Activated naive CD8-positive, alpha-beta T cell (primary cell): ENCODE measurements at regions not wholly inside any gene's neighbourhood (a gene's known extent, or its start where the extent isn't known, plus 50 kb on each side); places are given as distances from the start of the nearest gene placed in this dataset.
"Not testable (repeated sequence)": the region's sequence is repeated elsewhere in the genome, so short reads cannot be mapped to it uniquely, and the experiment has no call there.

ENCODE experiments used
- H3K27ac Mint-ChIP-seq: one replicate; pipeline ENCODE4 v1.8.0; 2021; ENCODE audit warnings: mixed read lengths
- H3K27me3 Mint-ChIP-seq: one replicate; pipeline ENCODE4 v1.8.0; 2021; ENCODE audit warnings: mixed read lengths
- H3K36me3 Mint-ChIP-seq: one replicate; pipeline ENCODE4 v1.8.0; 2021; ENCODE audit warnings: mixed read lengths
- H3K4me1 Mint-ChIP-seq: one replicate; pipeline ENCODE4 v1.8.0; 2021; ENCODE audit warnings: low read depth, mixed read lengths
- H3K4me3 Mint-ChIP-seq: one replicate; pipeline ENCODE4 v1.8.0; 2021; ENCODE audit warnings: mild to moderate bottlenecking, mixed read lengths
- H3K9me3 Mint-ChIP-seq: one replicate; pipeline ENCODE4 v1.8.0; 2021; ENCODE audit warnings: low read depth, mixed read lengths

DNA sequence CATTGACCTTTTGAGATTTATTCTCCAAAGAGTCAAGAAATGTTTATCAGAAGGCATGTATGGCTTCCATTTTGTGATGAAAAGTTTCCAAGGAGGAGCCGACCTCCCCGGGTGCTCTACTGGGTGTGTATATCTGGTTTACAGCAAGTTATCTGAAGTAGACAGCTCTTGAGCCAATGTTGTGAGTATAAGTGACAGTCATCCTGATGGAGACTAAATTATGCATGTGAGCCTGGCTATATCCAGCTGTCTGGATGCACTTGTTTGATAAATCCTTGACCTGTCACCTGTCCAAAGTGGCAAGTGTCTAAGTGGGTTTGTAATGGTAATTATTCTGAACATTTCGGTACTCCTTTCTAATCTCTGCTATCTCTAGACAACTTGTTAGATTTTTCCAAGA, 142.2 kb downstream of the NR2F2 start:
- H3K27me3 Mint-ChIP-seq: peaks cover 10% of the 10 kb centered on the region
- H3K9me3 Mint-ChIP-seq: no peaks in the 10 kb centered on the region
- H3K4me3 Mint-ChIP-seq: no peak overlapping the region
- no peaks in the 10 kb centered on the region for H3K4me1 Mint-ChIP-seq
- no peaks in the 10 kb centered on the region for H3K36me3 Mint-ChIP-seq
- H3K27ac Mint-ChIP-seq: no peak overlapping the region

DNA sequence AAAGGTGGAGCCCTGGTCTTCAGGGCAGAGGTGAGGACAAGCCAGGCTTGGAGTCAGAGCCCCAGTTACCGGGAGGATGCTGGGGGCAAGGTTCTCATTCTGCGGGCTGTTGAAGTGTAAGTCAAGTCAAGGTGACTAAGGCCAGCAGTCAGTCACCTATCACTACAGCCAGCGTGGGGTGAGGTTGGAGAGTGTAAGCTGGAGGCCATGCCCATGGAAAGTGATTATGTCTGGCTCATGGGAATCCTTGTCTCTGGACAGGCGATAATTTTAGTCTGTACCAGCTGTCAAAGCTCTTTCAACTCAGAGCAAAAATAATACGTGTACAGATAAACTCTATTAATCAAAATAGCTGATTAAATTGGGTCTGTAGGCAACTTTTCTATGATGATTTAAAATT, 143.1 kb downstream of the NR2F2 start:
- Mint-ChIP-seq H3K4me1 (no peaks in the 10 kb centered on the region), H3K36me3 (no peaks in the 10 kb centered on the region), H3K27ac (no peak overlapping the region), H3K9me3 (no peaks in the 10 kb centered on the region), H3K27me3 (peaks cover 10% of the 10 kb centered on the region), H3K4me3 (no peak overlapping the region)

DNA sequence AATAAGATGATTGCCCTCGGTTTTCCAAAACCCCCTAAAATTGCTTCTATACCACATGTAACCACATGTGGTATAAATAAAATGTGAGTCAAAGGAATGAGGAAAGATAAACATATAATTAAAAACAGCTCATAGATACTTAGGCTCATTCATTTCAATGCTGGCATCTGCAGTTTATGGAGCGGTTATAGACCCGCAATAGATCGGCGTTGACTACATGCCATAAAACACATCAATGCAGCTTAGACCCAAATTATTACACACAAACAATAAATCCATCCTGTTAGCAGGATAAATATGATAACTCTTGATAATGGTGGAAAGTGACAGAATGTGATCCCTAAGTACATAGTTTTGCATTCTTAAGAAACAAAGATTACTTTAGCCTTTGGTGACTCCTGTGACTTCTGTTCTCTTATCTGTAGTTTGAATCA, 143.7 kb downstream of the NR2F2 start:
- Mint-ChIP-seq H3K4me3 (no peak overlapping the region), H3K27me3 (peaks cover 8% of the 10 kb centered on the region), H3K36me3 (no peaks in the 10 kb centered on the region), H3K4me1 (no peaks in the 10 kb centered on the region), H3K9me3 (no peaks in the 10 kb centered on the region), H3K27ac (no peak overlapping the region)

DNA sequence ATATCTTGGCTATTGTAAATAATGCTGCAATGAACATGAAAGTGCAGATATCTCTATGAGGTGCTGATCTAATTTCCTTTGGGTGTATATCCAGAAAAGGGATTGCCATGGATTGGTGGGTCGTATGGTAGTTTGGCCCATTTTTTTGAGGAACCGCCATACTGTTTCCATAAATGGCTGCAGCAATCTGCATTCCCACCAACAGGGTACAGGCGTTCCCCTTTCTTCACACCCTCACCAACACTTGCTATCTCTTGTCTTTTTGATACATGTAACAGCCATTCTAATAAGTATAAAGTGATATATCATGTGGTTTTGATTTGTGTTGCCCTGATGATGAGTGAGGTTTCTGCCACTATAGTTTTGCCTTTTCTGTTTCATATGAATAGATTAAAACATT, 146.7 kb downstream of the NR2F2 start:
- no peaks in the 10 kb centered on the region for H3K9me3 Mint-ChIP-seq
- H3K4me3 Mint-ChIP-seq: no peak overlapping the region
- no peaks in the 10 kb centered on the region for H3K36me3 Mint-ChIP-seq
- H3K4me1 Mint-ChIP-seq: no peaks in the 10 kb centered on the region
- H3K27ac Mint-ChIP-seq: no peak overlapping the region
- peaks cover 2% of the 10 kb centered on the region for H3K27me3 Mint-ChIP-seq

DNA sequence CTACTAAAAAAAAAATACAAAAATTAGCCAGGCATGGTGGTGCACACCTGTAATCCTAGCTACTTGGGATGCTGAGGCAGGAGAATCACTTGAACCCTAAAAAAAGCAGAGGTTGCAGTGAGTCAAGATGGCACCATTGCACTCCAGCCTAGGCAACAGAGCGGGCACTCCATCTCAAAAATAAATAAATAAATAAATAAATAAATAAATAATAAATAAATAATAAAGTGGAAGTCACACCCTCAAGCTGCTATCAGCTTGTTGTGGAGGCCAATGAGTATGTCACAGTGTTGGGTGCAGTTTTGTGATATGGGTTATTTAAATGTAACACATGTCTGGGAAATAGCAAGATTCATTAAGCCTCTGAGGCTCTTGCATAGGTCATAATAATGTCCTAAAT, 153.9 kb downstream of the NR2F2 start:
- H3K27ac Mint-ChIP-seq, H3K9me3 Mint-ChIP-seq, H3K27me3 Mint-ChIP-seq, H3K36me3 Mint-ChIP-seq, H3K4me3 Mint-ChIP-seq, H3K4me1 Mint-ChIP-seq: not testable (repeated sequence)

DNA sequence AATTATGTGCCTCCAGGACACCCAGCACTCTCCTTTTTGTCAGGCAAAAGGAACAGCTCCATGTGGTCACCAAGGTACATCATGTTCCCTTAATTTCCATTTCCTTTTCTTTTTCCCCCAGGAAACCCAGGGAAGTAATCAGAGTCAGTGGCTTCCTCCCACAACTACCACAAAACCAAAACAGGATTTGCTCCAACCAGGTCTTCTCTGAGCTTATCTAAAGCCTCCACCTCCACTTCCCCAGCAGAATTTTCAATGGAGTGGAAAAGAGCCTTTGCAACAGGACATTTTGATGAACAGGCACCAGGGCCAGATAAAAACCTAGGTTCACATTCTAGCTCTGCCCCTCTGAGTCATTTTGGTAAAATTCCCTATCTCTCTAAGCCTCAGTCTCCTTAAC, 154.3 kb downstream of the NR2F2 start:
- Mint-ChIP-seq H3K36me3 (no peaks in the 10 kb centered on the region), H3K9me3 (peaks cover 4% of the 10 kb centered on the region), H3K27ac (no peak overlapping the region), H3K27me3 (peaks cover 2% of the 10 kb centered on the region), H3K4me1 (no peaks in the 10 kb centered on the region), H3K4me3 (no peak overlapping the region)

DNA sequence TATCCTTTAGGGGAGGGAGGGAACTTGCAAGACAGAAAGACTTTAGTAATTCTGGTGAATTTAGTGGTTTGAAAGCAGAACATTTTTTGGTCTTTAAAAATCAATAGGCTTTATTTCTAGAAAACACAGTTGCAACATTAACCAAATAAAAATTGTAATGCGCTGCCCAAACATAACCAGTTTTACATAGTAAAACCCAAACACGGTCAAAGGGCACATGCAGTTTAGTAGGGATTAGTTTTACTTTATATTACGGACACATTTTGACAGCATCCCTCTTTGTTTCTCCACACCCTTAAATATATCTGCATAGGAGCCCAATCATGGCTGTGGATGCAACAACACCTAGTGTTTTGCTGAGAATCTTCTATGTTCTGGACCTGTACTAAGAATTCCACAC, 156.7 kb downstream of the NR2F2 start:
- Mint-ChIP-seq H3K9me3 (peaks cover 4% of the 10 kb centered on the region), H3K36me3 (no peaks in the 10 kb centered on the region), H3K4me1 (no peaks in the 10 kb centered on the region), H3K27ac (no peak overlapping the region), H3K4me3 (no peak overlapping the region), H3K27me3 (peaks cover 2% of the 10 kb centered on the region)

DNA sequence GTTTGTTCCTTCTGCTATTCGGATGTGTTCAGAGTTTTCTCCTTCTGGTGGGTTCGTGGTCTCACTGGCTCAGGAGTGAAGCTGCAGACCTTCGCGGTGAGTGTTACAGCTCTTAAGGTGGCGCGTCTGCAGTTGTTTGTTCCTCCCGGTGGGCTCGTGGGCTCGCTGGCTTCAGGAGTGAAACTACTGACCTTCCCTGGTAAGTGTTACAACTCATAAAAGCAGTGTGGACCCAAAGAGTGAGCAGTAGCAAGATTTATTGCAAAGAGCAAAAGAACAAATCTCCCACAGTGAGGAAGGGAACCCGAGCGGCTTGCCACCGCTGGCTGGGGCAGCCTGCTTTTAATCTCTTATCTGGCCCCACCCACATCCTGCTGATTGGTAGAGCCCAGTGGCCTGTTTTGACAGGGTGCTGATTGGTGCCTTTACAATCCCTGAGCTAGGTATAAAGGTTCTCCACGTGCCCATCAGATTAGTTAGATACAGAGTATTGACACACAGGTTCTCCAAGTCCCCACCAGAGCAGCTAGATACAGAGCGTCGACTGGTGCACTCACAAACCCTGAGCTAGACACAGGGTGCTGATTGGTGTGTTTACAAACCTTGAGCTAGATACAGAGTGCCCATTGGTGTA, 160.7 kb downstream of the NR2F2 start:
- not testable (repeated sequence) for H3K4me1 Mint-ChIP-seq, H3K36me3 Mint-ChIP-seq, H3K27me3 Mint-ChIP-seq, H3K27ac Mint-ChIP-seq, H3K4me3 Mint-ChIP-seq, H3K9me3 Mint-ChIP-seq

DNA sequence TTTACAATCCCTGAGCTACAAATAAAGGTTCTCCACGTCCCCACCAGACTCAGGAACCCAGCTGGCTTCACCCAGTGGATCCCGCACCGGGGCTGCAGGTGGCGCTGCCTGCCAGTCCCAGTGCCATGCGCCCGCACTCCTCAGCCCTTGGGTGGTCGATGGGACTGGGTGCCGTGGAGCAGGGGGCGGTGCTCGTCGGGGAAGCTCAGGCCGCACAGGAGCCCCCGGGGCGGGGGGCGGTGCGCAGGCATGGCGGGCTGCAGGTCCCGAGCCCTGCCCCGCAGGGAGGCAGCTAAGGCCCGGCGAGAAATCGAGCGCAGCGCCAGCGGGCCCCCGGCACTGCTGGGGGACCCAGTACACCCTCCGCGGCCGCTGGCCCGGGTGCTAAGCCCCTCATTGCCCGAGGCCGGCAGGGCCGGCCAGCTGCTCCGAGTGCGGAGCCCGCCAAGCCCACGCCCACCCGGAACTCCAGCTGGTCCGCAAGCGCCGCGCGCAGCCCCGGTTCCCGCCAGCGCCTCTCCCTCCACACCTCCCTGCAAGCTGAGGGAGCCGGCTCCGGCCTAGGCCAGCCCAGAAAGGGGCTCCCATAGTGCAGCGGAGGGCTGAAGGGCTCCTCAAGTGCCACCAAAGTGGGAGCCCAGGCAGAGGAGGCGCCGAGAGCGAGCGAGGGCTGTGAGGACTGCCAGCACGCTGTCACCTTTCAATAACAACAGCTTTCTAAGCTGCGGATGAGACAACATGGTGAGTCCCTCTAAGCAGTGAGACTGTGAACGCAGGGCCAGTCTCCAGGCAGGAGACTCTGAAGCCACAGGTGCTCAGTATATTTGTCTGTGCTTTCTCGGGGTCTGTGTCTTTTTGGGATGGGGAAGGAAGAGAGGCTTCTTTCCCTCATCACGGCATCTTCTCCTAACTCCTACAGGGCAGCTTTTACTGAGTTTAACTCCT, 161.5 kb downstream of the NR2F2 start:
- not testable (repeated sequence) for H3K27ac Mint-ChIP-seq, H3K36me3 Mint-ChIP-seq, H3K4me3 Mint-ChIP-seq, H3K9me3 Mint-ChIP-seq, H3K4me1 Mint-ChIP-seq
- peaks cover 10% of the 10 kb centered on the region for H3K27me3 Mint-ChIP-seq

DNA sequence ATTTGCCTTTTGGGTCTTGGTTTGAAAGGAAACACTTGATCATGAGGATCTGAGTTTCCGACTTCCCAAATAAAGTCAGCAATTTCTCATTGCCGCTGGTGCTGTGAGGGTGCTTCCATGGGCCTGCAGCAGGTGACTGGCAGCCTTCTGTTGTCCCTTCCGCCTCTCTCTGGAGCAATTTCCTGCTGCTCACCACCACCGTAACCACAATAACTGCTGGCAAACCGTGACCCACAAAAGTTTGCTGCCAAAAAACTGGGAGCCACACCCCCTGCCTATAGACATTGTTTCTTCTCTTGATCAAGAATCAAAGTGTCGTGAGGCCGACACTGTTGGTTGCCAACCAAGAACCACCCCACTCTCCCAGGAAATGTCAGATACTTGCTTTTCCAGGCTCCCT, 164.0 kb downstream of the NR2F2 start:
- no peak overlapping the region for H3K4me3 Mint-ChIP-seq
- H3K27me3 Mint-ChIP-seq: peaks cover 13% of the 10 kb centered on the region

DNA sequence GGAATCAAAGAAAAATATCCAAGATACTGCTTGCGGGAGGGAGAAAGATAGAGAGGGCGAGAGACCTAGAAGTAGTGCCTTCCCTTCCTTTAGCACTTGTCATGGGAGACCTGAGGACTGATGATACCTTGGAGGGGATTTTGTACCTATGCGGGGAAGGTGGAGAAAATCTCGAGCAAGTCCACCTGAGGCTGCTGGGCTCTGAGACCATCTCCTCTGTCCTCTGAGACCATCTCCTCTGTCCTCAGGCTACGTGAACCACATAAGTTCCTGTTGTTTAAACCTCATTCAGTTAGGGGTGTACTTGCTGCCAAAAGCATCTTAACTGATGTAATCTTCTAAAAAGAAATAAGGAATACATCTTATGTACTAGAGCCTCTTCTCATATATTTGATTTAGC, 164.9 kb downstream of the NR2F2 start:
- H3K4me3 Mint-ChIP-seq: no peak overlapping the region
- H3K36me3 Mint-ChIP-seq: no peaks in the 10 kb centered on the region
- no peaks in the 10 kb centered on the region for H3K9me3 Mint-ChIP-seq
- H3K27me3 Mint-ChIP-seq: peaks cover 14% of the 10 kb centered on the region
- no peaks in the 10 kb centered on the region for H3K4me1 Mint-ChIP-seq
- H3K27ac Mint-ChIP-seq: no peak overlapping the region

More for the DNA sequence above, 164.0 kb downstream of the NR2F2 start:
- Mint-ChIP-seq H3K4me1 (no peaks in the 10 kb centered on the region), H3K36me3 (no peaks in the 10 kb centered on the region), H3K9me3 (no peaks in the 10 kb centered on the region), H3K27ac (no peak overlapping the region)

DNA sequence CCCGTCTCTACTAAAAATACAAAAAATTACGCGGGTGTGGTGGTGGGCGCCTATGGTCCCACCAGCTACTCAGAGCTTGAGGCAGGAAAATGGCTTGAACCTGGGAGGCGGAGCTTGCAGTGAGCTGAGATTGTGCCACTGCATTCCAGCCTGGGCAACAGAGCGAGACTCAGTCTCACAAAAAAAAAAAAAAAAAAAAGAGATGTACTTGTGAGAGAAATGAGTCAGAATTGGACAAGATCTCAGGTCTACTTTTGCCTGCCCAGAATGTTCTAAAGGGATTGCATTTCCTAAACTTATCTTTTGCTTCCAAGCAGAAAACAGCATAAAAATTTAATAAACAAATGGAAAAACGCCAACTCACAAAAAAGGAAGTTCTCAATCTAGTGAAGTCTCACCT, 167.5 kb downstream of the NR2F2 start:
- Mint-ChIP-seq H3K4me1 (no peaks in the 10 kb centered on the region), H3K9me3 (no peaks in the 10 kb centered on the region), H3K27ac (no peak overlapping the region), H3K27me3 (peaks cover 14% of the 10 kb centered on the region), H3K4me3 (no peak overlapping the region), H3K36me3 (no peaks in the 10 kb centered on the region)

DNA sequence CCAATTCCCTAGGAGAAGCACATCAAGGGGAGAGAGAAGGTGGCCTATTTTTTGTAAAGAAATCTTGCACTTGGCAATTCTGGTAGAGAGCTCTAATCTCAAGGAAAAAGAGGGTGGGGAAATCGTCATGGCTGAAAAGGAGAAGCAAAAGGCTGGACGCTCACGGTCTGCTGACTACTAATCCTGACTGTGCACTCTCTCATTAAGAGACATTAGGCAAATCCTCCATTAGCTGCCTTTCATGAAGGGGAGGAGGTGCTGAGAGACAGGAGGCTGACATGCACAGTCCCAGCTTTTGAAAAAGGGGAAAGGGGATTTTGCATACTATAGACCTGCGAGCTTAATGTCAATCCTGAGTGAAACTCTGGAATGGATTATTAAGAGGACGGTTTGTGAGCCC, 170.0 kb downstream of the NR2F2 start:
- H3K27me3 Mint-ChIP-seq: peaks cover 8% of the 10 kb centered on the region
- no peaks in the 10 kb centered on the region for H3K4me1 Mint-ChIP-seq
- no peaks in the 10 kb centered on the region for H3K9me3 Mint-ChIP-seq
- no peaks in the 10 kb centered on the region for H3K36me3 Mint-ChIP-seq
- no peak overlapping the region for H3K4me3 Mint-ChIP-seq
- H3K27ac Mint-ChIP-seq: no peak overlapping the region

DNA sequence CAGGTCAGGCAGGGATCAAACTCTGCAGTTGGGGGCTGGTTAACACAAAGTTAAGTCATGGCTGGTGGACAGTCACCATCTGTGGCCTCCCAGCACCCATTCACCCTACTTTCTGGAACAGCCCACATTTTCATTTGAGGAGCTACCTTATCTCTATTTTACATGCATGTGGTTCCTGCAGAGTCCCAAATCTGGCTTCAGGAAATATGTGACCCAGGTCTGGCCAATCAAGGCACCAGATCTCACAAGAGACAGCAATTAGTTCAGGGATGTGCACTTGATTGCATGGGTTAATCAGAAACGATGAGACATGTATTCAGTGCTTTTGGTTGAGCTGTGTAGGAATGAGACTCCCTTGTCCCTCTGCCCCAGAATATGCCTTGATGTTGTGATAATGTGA, 170.9 kb downstream of the NR2F2 start:
- H3K9me3 Mint-ChIP-seq: no peaks in the 10 kb centered on the region
- H3K36me3 Mint-ChIP-seq: no peaks in the 10 kb centered on the region
- H3K27ac Mint-ChIP-seq: no peak overlapping the region
- H3K4me1 Mint-ChIP-seq: no peaks in the 10 kb centered on the region
- H3K27me3 Mint-ChIP-seq: peaks cover 8% of the 10 kb centered on the region
- no peak overlapping the region for H3K4me3 Mint-ChIP-seq

DNA sequence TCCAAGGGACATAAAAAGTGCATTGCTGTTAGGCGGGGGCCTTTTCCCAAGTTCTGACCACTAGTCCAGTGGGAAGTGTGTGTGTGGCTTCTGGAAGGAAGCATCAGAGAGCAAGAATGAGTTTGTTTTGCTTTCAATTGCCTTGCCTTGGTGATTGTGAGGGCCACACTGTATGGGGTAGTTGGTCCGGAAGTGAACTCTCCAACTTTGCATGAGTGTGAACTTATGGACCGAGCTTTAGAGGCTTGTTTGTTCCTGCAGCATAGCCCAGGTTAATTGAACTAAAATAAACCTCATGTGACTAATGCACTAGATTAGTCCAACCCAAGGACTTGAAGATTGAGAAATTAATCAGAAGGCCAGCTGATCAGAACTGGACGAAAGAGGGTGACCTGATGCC, 171.7 kb downstream of the NR2F2 start:
- no peaks in the 10 kb centered on the region for H3K4me1 Mint-ChIP-seq
- no peak overlapping the region for H3K4me3 Mint-ChIP-seq
- H3K27me3 Mint-ChIP-seq: peaks cover 4% of the 10 kb centered on the region
- H3K9me3 Mint-ChIP-seq: no peaks in the 10 kb centered on the region
- H3K36me3 Mint-ChIP-seq: no peaks in the 10 kb centered on the region
- H3K27ac Mint-ChIP-seq: no peak overlapping the region

DNA sequence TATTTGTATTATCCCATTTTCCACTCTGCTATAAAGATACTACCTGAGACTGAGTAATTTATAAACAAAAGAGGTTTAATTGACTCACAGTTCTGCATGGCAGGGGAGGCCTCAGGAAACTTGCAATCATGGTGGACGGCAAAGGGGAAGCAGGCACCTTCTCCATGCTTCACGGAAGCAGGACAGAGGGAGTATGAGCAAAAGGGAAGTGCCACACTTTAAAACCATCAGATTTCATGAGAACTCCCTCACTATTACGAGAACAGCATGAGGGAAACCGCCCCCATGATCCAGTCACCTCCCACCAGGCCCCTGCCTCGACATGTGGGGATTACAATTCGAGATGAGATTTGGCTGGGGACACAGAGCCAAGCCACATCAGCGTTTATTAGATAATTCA, 172.8 kb downstream of the NR2F2 start:
- H3K4me1 Mint-ChIP-seq: no peaks in the 10 kb centered on the region
- H3K36me3 Mint-ChIP-seq: no peaks in the 10 kb centered on the region
- H3K27ac Mint-ChIP-seq: no peak overlapping the region
- H3K4me3 Mint-ChIP-seq: no peak overlapping the region
- peaks cover 3% of the 10 kb centered on the region for H3K27me3 Mint-ChIP-seq
- H3K9me3 Mint-ChIP-seq: no peaks in the 10 kb centered on the region
